Kidney (tissue), 13 donors: ENCODE measurements at regions not wholly inside any gene's neighbourhood (a gene's known extent, or its start where the extent isn't known, plus 50 kb on each side); places are given as distances from the start of the nearest gene placed in this dataset.
A peak's percentile ranks its signal among the peaks of the same experiment; 100 is the strongest.
"Not testable (repeated sequence)": the region's sequence is repeated elsewhere in the genome, so short reads cannot be mapped to it uniquely, and the experiment has no call there.

Experiments used
- DNase-seq, 5 donors: peaks; one replicate each; pipeline ENCODE4 v3.0.0-alpha.2; 2013 to 2020
- FAIRE-seq: peaks from 2 replicates; lab custom pipeline; 2012; peaks lifted over from hg19 to GRCh38; lab: Jason Lieb, UNC
- H3K27ac ChIP-seq, 2 donors: one replicate each; pipeline ENCODE4 v1.7.0; 2013; ENCODE audit warnings: low read depth in 2 of 2, low read length in 2 of 2, inconsistent platforms in 1 of 2
- H3K27me3 ChIP-seq: one replicate; pipeline ENCODE4 v1.7.1; 2013; ENCODE audit warnings: low read length, inconsistent platforms; ENCODE audit not compliant: control insufficient read depth, insufficient read depth
- H3K36me3 ChIP-seq, 3 donors: one replicate each; pipeline versions ENCODE4 v1.7.0 to v1.7.1; 2013; ENCODE audit warnings: low read length in 3 of 3, control low read depth in 1 of 3, inconsistent platforms in 1 of 3; ENCODE audit not compliant: insufficient read depth in 3 of 3, control insufficient read depth in 2 of 3
- H3K4me1 ChIP-seq, 3 donors: one replicate each; pipeline versions ENCODE4 v1.7.0 to v1.7.1; 2013; ENCODE audit warnings: low read length in 3 of 3, inconsistent platforms in 1 of 3, low read depth in 1 of 3; ENCODE audit not compliant: control insufficient read depth in 2 of 3, insufficient read depth in 2 of 3
- H3K4me3 ChIP-seq, 3 donors: one replicate each; pipeline versions ENCODE4 v1.7.0 to v1.8.1; 2013; ENCODE audit warnings: low read length in 3 of 3, control low read depth in 1 of 3, inconsistent platforms in 1 of 3
- H3K9ac ChIP-seq, 3 donors: one replicate each; pipeline versions ENCODE4 v1.7.0 to v1.7.1; 2013; ENCODE audit warnings: low read length in 3 of 3, control low read depth in 1 of 3, inconsistent platforms in 1 of 3
- H3K9me3 ChIP-seq, 3 donors: one replicate each; pipeline versions ENCODE4 v1.7.0 to v1.7.1; 2013; ENCODE audit warnings: low read length in 3 of 3, control low read depth in 1 of 3, inconsistent platforms in 1 of 3; ENCODE audit not compliant: control insufficient read depth in 2 of 3, insufficient read depth in 1 of 3
- CTCF ChIP-seq: IDR thresholded peaks from 3 replicates; pipeline ENCODE4 v1.5.1; 2012; ENCODE audit warnings: mild to moderate bottlenecking, moderate library complexity, borderline replicate concordance; ENCODE audit not compliant: insufficient read depth; ENCODE audit errors: extremely low read depth
- intact Hi-C: fragments of 100-400 bp; cut with DNase I; formaldehyde crosslinking; loops from one replicate; pipeline ENCODE4 v1.11.1; 2022
- donor health status: control.
- donor health status: control.
- donor health status: control.
- donor health status: control.
- donor health status: control.
- donor health status: DM: yes; HTN: yes; CAD: no.
- donor health status: Normal renal cell carcinoma (clear cell type).

- Histone ChIP-seq H3K4me1 (no peaks in the 10 kb centered on the region), H3K9me3 (no peaks in the 10 kb centered on the region), H3K9ac (no peak overlapping the region), H3K27me3 (no peaks in the 10 kb centered on the region), H3K36me3 (no peaks in the 10 kb centered on the region), H3K4me3 (no peak overlapping the region), H3K27ac (no peak overlapping the region)
- no peak for TF ChIP-seq CTCF
- FAIRE-seq (no peak), DNase-seq (no peak)
- intact Hi-C loops = no loop called here
Measured at GRCh38 chr7:89685287-89685686, 469.0 kb upstream of the STEAP1 start.

GRCh38 chr7:89687211-89687610 lies 467.1 kb upstream of the STEAP1 start:
- no peak overlapping the region for H3K27ac ChIP-seq
- H3K4me1 ChIP-seq = no peaks in the 10 kb centered on the region
- intact Hi-C loops = no loop called here
- TF ChIP-seq CTCF = no peak
- FAIRE-seq (no peak), DNase-seq (no peak)
- H3K9me3 ChIP-seq = no peaks in the 10 kb centered on the region
- H3K36me3 ChIP-seq = no peaks in the 10 kb centered on the region
- H3K4me3 ChIP-seq = no peak overlapping the region
- no peak overlapping the region for H3K9ac ChIP-seq
- H3K27me3 ChIP-seq = no peaks in the 10 kb centered on the region

GRCh38 chr7:89695241-89695640 lies 459.0 kb upstream of the STEAP1 start:
- no peak for TF ChIP-seq CTCF
- DNase-seq = no peak
- no peak for FAIRE-seq

DNA sequence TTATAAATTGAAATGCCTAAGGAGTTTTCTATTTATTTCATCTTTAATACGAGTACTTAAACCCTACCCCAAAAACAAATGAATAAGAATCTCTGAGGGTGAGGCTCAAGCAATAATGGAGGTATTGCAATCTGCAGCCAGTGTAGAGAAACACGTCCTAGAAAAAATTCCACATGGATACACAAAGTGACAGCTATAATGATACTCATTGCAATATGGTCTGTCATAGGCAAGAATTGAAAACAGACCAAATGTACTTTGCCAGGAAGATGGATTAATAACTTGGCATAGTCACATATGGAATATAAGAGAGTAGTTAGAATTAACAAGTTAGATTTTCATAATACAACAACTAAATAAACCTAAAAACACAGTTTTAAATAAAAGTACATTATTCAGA lies 440.1 kb upstream of the STEAP1 start:
- H3K4me1 ChIP-seq = no peaks in the 10 kb centered on the region
- no peak for DNase-seq
- TF ChIP-seq CTCF = no peak
- FAIRE-seq = no peak
- no peak overlapping the region for H3K4me3 ChIP-seq
- intact Hi-C loops = no loop called here
- no peak overlapping the region for H3K9ac ChIP-seq
- no peaks in the 10 kb centered on the region for H3K27me3 ChIP-seq
- H3K9me3 ChIP-seq = no peaks in the 10 kb centered on the region
- no peak overlapping the region for H3K27ac ChIP-seq
- no peaks in the 10 kb centered on the region for H3K36me3 ChIP-seq

More at GRCh38 chr7:89695241-89695640, 459.0 kb upstream of the STEAP1 start:
- H3K4me1 ChIP-seq = no peaks in the 10 kb centered on the region
- H3K36me3 ChIP-seq = no peaks in the 10 kb centered on the region
- H3K4me3 ChIP-seq = no peak overlapping the region
- H3K9ac ChIP-seq = no peak overlapping the region
- intact Hi-C loops = no loop called here
- no peaks in the 10 kb centered on the region for H3K9me3 ChIP-seq
- no peaks in the 10 kb centered on the region for H3K27me3 ChIP-seq
- no peak overlapping the region for H3K27ac ChIP-seq

DNA sequence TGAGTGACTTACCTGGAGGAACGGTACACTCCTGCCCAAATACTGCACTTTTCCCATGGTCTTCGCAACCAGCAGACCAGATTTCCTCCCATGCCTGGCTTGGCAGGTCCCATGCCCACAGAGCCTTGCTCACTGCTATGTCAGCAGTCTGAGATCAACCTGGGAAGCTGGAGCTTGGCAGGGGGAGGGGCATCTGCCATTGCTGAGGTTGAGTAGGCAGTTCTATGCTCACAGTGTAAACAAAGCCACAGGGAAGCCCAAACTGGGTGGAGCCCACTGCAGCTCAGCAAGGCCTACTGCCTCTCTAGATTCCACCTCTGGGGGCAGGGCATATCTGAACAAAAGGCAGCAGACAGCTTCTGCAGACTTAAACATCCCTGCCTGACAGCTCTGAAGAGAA lies 435.3 kb upstream of the STEAP1 start:
- FAIRE-seq, H3K4me1 ChIP-seq, H3K9ac ChIP-seq, H3K27ac ChIP-seq, H3K4me3 ChIP-seq, H3K9me3 ChIP-seq, H3K27me3 ChIP-seq, H3K36me3 ChIP-seq, intact Hi-C loops: not testable (repeated sequence)
- peak in 1 of 5 donors; percentile 40 for DNase-seq
